ENCODE measurements at regions not wholly inside any gene's neighbourhood (a gene's known extent, or its start where the extent isn't known, plus 50 kb on each side); places are given as distances from the start of the nearest gene placed in this dataset.
A peak's percentile ranks its signal among the peaks of the same experiment; 100 is the strongest.

GRCh38 chr6:14634072-14634471 is 516.5 kb downstream of the CD83 start:
- peak; percentile 48 to 58 for ATAC-seq
- Mint-ChIP-seq H3K4me1 (peaks cover 26 to 60% (median 41%) of the 10 kb centered on the region in 4 donors), H3K27ac (peak overlapping the region in 7 of 10 donors; percentile 67 to 91 (median 83)), H3K36me3 (no peaks in the 10 kb centered on the region), H3K27me3 (peaks cover 0 to 6% (median 2%) of the 10 kb centered on the region in 5 donors), H3K4me3 (peak overlapping the region; percentile 58 to 85 (median 74)), H3K9me3 (no peaks in the 10 kb centered on the region)
- POLR2A ChIA-PET = interaction anchor here (0.6 kb wide), 1 partner anchor 13 kb away, joined by 3 read pairs; no protein-coding TSS in a partner anchor
- peak in 4 of 10 donors; percentile 5 to 34 (median 22) for DNase-seq

GRCh38 chr6:14635195-14635594 is 517.6 kb downstream of the CD83 start:
- Mint-ChIP-seq H3K27ac (peak overlapping the region in 9 of 10 donors; percentile 23 to 88 (median 80)), H3K4me1 (peaks cover 26 to 68% (median 44%) of the 10 kb centered on the region in 4 donors), H3K9me3 (no peaks in the 10 kb centered on the region), H3K36me3 (no peaks in the 10 kb centered on the region), H3K27me3 (peaks cover 0 to 13% (median 6%) of the 10 kb centered on the region in 5 donors), H3K4me3 (peak overlapping the region in 9 of 10 donors; percentile 53 to 84 (median 79))
- DNase-seq (peak in 7 of 10 donors; percentile 14 to 69 (median 38)), ATAC-seq (peak; percentile 72 to 75)
- POLR2A ChIA-PET = interaction anchor here (0.6 to 0.9 kb wide), 2 partner anchors 359 to 538 kb away, joined by 3 to 6 read pairs; no protein-coding TSS in a partner anchor

DNA sequence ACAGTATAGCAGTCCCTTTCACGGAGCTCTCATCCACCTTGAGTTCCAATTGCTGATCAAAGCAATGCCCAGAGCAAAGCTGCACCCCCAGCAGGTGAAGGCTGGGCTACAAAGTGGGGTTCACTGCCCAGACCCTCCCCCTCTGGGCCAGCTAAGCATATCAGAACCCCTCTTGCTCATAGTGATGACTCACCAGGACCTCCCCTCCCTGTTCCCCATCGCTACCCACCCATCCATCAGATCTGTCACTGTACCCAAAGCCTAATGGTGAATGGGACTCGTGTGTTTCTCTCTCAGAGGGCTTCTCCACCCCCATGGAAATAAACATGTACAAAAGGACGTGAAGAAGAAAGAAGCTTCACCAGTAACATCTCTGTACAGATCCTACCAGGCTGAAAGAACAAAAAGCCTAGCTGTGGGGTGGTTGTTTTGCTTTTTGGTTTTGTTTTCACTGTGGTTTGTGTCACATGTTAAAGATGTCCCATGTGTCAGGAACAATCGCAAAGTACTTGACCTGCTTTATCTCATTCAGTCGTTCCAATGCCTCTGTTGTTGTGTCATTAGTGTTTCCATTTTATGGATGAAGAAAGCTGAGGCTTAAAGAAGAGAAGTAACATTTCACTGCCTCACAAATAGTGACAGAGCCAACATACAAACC is 518.5 kb downstream of the CD83 start:
- H3K9me3 Mint-ChIP-seq = no peaks in the 10 kb centered on the region
- POLR2A ChIA-PET = interaction anchor here (0.9 kb wide), 1 partner anchor 360 kb away, joined by 3 read pairs; no protein-coding TSS in a partner anchor

DNA sequence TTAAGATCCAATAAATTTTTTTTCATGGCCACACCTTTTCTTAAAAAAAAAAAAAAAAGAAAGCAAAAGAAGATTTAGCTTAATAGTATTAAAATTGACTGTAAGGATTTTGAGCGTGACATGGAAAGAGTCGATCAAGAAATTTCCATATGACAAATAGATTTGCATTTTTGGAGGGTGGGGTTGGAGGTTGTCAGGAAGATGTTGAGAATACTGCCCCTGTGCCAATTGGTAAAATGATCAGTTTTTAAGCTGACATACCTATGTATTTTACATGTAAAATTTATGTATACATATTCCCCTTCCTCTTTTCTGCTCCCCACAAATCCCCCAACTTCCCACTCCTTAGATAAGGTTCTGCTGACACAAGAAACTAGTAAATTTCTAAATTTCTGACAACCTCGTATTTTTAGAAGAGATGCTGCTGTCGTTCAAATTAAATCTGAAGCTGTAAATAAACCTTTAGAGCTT is 520.9 kb downstream of the CD83 start:
- POLR2A ChIA-PET = interaction anchor here (0.6 kb wide), 1 partner anchor 363 kb away, joined by 3 read pairs; no protein-coding TSS in a partner anchor
- no peaks in the 10 kb centered on the region for H3K9me3 Mint-ChIP-seq
- H3K27me3 Mint-ChIP-seq = peaks cover 0 to 14% (median 6%) of the 10 kb centered on the region in 5 donors
- H3K36me3 Mint-ChIP-seq = no peaks in the 10 kb centered on the region
- DNase-seq (no peak), ATAC-seq (no peak)
- H3K27ac Mint-ChIP-seq = peak overlapping the region in 2 of 10 donors; percentile 85 to 88
- peak overlapping the region in 1 of 10 donors; percentile 82 for H3K4me3 Mint-ChIP-seq
- H3K4me1 Mint-ChIP-seq = peaks cover 26 to 78% (median 41%) of the 10 kb centered on the region in 4 donors

More for the DNA sequence above, 518.5 kb downstream of the CD83 start:
- Mint-ChIP-seq H3K36me3 (no peaks in the 10 kb centered on the region), H3K4me3 (peak overlapping the region; percentile 30 to 81 (median 74)), H3K27me3 (peaks cover 0 to 14% (median 6%) of the 10 kb centered on the region in 5 donors), H3K27ac (peak overlapping the region in 9 of 10 donors; percentile 32 to 91 (median 83)), H3K4me1 (peaks cover 26 to 77% (median 44%) of the 10 kb centered on the region in 4 donors)
- ATAC-seq = peak; percentile 56 to 68
- peak in 4 of 10 donors; percentile 25 to 33 (median 32) for DNase-seq

DNA sequence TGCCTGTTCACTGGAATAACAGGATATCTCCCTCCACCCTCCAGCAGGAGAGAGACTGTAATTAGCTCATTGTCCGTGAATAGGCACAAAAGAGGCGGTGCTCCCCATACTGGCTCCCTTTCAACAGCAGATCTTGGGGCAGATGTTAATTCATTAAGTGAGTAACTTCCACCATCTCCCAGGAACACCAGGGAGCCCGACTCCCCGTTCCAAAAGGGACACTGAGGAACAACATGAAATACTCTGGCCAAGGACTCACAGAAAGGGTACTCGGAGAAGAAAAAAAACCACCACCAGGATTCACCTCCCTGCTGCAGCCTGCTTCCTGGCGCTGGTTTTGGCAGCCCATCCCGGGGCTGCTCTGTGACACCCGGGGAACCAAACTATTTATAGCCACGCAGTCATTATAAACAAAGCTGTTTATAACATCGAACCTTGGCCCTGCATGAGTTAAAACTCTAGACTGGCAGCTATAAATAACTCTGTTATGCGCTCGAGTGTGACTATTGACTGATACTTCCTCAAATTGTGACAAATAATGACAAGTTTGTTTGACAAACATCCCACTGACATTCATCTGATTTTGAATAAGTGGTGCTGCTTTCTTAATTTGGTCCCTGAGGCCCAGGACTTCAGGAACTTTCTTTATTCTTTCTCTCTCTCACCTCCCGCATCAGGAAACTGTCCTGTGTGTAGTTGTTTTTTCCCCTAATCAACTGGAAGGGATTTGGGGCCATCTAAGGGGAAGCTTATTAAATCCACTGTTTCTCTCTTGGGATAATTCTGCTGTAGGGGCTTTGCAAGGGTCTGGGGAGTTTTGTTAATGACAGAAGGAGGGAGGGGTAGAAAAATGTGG is 521.6 kb downstream of the CD83 start:
- POLR2A ChIA-PET = interaction anchor here (0.6 kb wide), 1 partner anchor 364 kb away, joined by 3 read pairs; no protein-coding TSS in a partner anchor
- peak in 1 of 10 donors; percentile 22 for DNase-seq
- Mint-ChIP-seq H3K27me3 (peaks cover 0 to 14% (median 6%) of the 10 kb centered on the region in 5 donors), H3K4me3 (peak overlapping the region in 3 of 10 donors; percentile 1 to 82 (median 29)), H3K4me1 (peaks cover 23 to 71% (median 34%) of the 10 kb centered on the region in 4 donors), H3K36me3 (no peaks in the 10 kb centered on the region), H3K9me3 (no peaks in the 10 kb centered on the region), H3K27ac (peak overlapping the region in 3 of 10 donors; percentile 41 to 88 (median 85))
- no peak for ATAC-seq

DNA sequence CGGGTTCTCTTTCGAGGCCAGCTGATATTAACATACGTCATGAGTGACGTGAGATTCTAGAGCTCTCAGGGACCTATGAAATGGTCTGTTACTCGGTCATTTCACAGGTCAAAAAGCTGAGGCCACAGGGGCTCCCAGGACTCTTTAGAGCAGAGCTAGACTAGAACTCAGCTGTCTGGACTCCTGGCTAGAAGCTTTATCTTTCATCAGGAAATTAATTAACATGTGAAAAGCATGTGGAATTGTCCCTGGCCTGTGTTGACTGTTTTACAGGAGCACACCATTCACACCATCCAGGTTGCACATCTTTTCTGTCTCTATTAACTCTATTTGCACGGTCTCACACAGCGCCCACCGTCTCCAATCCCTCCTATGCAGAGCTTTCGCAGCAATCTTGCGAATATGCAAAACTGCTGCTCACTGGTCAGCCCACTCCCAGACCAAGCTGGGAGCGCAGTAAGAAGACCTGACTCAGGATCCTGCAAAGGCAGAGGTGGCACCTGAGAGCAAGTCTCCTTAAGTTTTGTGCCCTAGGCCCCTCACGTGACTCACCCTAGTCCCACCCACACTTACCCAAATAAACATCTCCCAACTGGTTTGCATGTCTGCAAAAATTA is 522.5 kb downstream of the CD83 start:
- ATAC-seq (no peak), DNase-seq (no peak)
- Mint-ChIP-seq H3K27ac (peak overlapping the region in 1 of 10 donors; percentile 85), H3K4me1 (peaks cover 14 to 62% (median 25%) of the 10 kb centered on the region in 4 donors), H3K9me3 (no peaks in the 10 kb centered on the region), H3K27me3 (peaks cover 0 to 14% (median 6%) of the 10 kb centered on the region in 5 donors), H3K36me3 (no peaks in the 10 kb centered on the region), H3K4me3 (no peak overlapping the region)
- POLR2A ChIA-PET = interaction anchor here (1.4 kb wide), 1 partner anchor 21 kb away, joined by 6 read pairs; no protein-coding TSS in a partner anchor

- Mint-ChIP-seq H3K27ac (peak overlapping the region in 2 of 10 donors; percentile 7 to 34), H3K36me3 (no peaks in the 10 kb centered on the region)
Measured at GRCh38 chr6:14640631-14641030, 523.1 kb downstream of the CD83 start.

GRCh38 chr6:14641423-14642135 is 524.0 kb downstream of the CD83 start:
- Mint-ChIP-seq H3K27me3 (peaks cover 0 to 14% (median 6%) of the 10 kb centered on the region in 5 donors), H3K4me1 (peaks cover 4 to 47% (median 10%) of the 10 kb centered on the region in 4 donors), H3K9me3 (no peaks in the 10 kb centered on the region), H3K27ac (peak overlapping the region in 1 of 10 donors; percentile 1), H3K36me3 (no peaks in the 10 kb centered on the region), H3K4me3 (no peak overlapping the region)
- ATAC-seq (no peak), DNase-seq (no peak)
- POLR2A ChIA-PET = interaction anchor here (1.4 kb wide), 1 partner anchor 20 kb away, joined by 6 read pairs; no protein-coding TSS in a partner anchor

More at GRCh38 chr6:14640631-14641030, 523.1 kb downstream of the CD83 start:
- peaks cover 0 to 14% (median 6%) of the 10 kb centered on the region in 5 donors for H3K27me3 Mint-ChIP-seq
- H3K4me3 Mint-ChIP-seq = no peak overlapping the region
- no peaks in the 10 kb centered on the region for H3K9me3 Mint-ChIP-seq
- DNase-seq (no peak), ATAC-seq (no peak)
- H3K4me1 Mint-ChIP-seq = peaks cover 11 to 57% (median 19%) of the 10 kb centered on the region in 4 donors
- POLR2A ChIA-PET = interaction anchor here (1.4 kb wide), 1 partner anchor 21 kb away, joined by 6 read pairs; no protein-coding TSS in a partner anchor

- Mint-ChIP-seq H3K9me3 (no peaks in the 10 kb centered on the region), H3K27ac (no peak overlapping the region), H3K4me1 (peaks cover 4 to 42% (median 7%) of the 10 kb centered on the region in 4 donors), H3K27me3 (peaks cover 0 to 14% (median 5%) of the 10 kb centered on the region in 5 donors), H3K4me3 (no peak overlapping the region), H3K36me3 (no peaks in the 10 kb centered on the region)
- POLR2A ChIA-PET = no interaction called here
- DNase-seq = no peak
- ATAC-seq = no peak
Measured at GRCh38 chr6:14642136-14642505, 524.5 kb downstream of the CD83 start.

DNA sequence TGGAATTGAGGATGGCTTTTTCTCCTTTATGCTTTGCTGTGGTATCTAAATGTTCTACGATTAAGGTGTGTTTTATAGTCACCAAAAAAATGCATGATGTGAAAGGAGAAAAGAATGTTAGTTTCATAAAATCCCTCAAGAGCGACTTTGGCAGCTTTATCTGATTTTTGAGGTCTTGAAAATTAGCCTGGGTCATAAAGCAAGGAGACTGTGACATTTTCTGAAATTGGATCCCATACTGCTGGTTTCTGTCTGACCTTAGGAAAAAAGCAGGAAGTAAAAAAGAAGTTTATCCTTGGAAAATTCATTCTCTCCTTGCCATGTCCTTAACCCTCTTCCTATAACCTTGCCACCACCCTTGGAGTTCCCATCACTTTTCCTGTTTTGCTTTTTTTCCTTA is 525.3 kb downstream of the CD83 start:
- peaks cover 0 to 14% (median 2%) of the 10 kb centered on the region in 5 donors for H3K27me3 Mint-ChIP-seq

GRCh38 chr6:14644381-14644780 is 526.8 kb downstream of the CD83 start:
- POLR2A ChIA-PET = no interaction called here
- no peaks in the 10 kb centered on the region for H3K36me3 Mint-ChIP-seq

More for the DNA sequence above, 525.3 kb downstream of the CD83 start:
- Mint-ChIP-seq H3K4me3 (no peak overlapping the region), H3K27ac (no peak overlapping the region), H3K9me3 (no peaks in the 10 kb centered on the region), H3K4me1 (peaks cover 1 to 34% (median 6%) of the 10 kb centered on the region in 4 donors), H3K36me3 (no peaks in the 10 kb centered on the region)
- no peak for ATAC-seq
- POLR2A ChIA-PET = no interaction called here
- DNase-seq = no peak

More at GRCh38 chr6:14644381-14644780, 526.8 kb downstream of the CD83 start:
- H3K27me3 Mint-ChIP-seq = peaks cover 0 to 9% (median 0%) of the 10 kb centered on the region in 5 donors
- H3K4me1 Mint-ChIP-seq = peaks cover 0 to 19% (median 2%) of the 10 kb centered on the region in 4 donors
- no peak overlapping the region for H3K27ac Mint-ChIP-seq
- H3K4me3 Mint-ChIP-seq = no peak overlapping the region
- no peaks in the 10 kb centered on the region for H3K9me3 Mint-ChIP-seq
- no peak for DNase-seq
- ATAC-seq = no peak

Measured in naive thymus-derived CD8-positive, alpha-beta T cell (primary cell).